ENCODE measurements at regions not wholly inside any gene's neighbourhood (a gene's known extent, or its start where the extent isn't known, plus 50 kb on each side); places are given as distances from the start of the nearest gene placed in this dataset.
"Not testable (repeated sequence)": the region's sequence is repeated elsewhere in the genome, so short reads cannot be mapped to it uniquely, and the experiment has no call there.

GRCh38 chr3:146739203-146739671, 134.1 kb upstream of the PLSCR5 start:
- no peak for DNase-seq

- no peak for DNase-seq
Measured at GRCh38 chr3:146732325-146732724, 127.2 kb upstream of the PLSCR5 start.

DNA sequence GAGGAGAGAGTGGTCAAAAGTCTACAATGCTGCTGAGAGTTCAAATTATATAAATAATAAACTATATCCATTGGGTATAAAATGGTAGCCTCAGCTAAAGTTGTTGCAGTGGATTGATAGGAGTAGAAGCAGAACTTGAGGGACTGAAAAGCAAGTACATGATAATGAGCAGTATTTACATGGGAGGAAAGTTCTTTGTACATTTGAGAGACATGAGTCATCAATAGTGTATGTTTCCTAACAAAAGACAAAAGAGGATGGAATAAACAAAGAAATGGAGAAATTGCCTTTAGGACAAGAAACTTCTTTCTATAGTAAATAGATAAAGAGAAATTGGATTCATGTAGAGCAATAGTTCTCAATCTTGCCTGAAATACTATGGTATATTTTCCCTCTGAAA, 110.0 kb upstream of the PLSCR5 start:
- no peak for DNase-seq

- no peak for DNase-seq
Measured at GRCh38 chr3:146712806-146713205, 107.7 kb upstream of the PLSCR5 start.

GRCh38 chr3:146709969-146710368, 104.8 kb upstream of the PLSCR5 start:
- DNase-seq = no peak

DNA sequence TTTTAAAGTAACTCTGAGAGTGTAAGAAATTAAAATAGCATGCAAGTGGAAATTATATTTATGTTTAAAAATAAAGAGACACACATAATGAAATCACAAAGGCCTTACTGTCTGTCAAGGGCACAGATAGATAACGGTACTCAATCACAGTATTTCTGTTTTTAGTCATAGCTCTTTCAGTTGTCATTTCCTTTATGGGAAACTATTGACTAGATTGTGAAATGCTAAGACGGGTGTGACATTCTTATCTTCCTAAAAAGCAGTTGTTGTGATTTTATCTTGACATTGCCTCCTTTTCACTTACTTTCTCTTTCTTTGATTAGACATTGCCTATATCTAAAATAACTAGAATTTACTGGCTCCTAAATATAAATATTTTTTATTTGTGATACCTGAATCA, 100.1 kb upstream of the PLSCR5 start:
- no peak for DNase-seq

DNA sequence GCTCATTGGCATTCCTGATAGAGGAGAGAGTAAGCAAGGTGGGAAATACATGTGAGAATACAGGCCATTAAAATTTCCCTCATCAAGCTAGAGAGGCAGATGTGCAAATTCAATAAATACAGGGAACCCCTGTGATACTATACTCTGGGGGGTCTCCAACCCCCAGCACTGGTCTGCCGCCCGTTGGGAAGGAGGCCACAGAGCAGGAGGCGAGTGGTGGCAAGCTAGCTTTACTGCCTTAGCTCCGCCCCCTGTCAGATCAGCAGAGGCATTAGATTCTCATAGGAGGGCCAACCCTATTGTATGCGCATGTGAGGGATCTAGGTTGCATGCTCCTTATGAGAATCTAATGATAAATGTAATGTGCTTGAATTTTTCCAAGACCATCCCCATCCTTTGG, 97.1 kb upstream of the PLSCR5 start:
- no peak for DNase-seq

GRCh38 chr3:146701246-146701645, 96.1 kb upstream of the PLSCR5 start:
- no peak for DNase-seq

DNA sequence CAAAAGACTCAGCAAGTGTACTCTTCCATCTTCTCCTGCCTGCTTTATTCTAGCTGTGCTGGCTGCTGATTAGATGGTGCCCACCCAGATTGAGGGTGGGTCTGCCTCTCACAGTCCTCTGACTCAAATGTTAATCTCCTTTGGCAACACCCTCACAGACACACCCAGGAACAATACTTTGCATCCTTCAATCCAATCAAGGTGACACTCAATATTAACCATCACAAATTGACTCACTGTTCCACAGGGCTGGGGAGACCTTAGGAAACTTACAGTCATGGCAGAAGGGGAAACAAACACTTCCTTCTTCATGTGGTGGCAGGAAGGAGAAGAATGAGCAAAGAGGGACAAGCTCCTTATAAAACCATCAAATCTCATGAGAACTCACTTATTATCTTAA, 94.9 kb upstream of the PLSCR5 start:
- DNase-seq = not testable (repeated sequence)

DNA sequence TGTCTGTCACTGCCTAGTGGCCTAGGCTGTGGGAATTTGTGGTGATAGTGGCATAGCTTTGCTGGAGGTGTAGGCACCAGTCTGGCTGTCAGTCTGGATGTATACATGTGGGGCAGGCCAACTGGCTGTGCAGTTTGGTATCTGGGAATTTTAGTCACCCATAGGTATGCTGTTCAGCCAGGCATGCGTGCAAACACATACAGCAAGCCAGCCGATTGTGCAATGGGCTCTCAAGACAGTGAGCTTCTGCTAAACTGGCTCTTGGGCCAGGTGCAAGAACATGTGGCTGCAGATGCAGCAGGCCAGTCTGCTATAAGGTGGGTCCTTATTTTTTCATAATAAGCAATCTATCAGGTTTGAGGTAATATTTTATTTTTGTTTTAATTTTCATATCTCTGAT, 87.1 kb upstream of the PLSCR5 start:
- DNase-seq = no peak

DNA sequence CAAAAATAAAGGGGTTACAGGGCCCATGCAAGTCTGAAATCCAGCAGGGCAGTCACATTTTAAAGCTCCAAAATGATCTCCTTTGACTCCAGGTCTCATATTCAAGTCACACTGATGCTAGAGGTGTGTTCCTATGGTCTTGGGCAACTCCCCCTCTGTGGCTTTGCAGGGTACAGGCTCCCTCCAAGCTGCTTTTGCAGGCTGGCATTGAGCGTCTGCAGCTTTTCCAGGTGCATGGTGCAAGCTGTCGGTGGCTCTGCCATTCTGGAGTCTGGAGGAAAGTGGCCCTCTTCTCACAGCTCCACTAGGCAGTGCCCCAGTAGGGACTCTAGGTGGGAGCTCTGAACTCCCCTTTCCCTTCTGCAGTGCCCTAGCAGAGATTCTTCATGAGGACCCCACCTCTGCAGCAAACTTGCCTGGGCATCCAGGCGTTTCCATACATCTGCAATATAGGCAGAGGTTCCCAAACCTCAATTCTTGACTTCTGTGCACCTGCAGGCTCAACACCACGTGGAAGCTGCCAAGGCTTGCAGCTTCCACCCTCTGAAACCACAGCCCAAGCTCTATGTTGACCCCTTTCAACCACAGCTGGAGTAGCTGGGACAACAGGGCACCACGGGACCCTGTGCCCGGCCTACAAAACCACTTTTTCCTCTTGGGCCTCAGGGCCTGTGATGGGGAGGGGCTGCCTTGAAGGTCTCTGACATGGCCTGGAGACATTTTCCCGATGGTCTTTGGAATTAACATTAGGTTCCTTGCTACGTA, 80.1 kb upstream of the PLSCR5 start:
- DNase-seq = no peak

DNA sequence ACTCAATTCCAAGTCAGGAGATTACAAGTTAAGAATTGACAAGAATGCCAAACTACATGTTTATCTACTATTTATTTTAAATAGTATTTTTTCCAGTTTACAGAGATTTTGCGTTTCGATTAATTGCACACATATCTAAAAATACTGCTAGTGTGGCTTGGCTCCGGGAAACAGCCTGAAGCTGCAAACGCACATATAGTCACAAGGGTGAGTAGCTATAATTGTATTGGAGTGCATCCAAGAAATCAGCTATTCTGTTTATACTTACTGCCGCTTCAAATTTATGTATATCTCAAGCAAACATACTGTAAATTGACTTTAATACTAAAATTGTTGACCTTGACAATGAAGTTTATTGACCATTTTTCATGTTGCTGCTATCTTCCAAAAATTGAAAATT, 77.0 kb upstream of the PLSCR5 start:
- no peak for DNase-seq

DNA sequence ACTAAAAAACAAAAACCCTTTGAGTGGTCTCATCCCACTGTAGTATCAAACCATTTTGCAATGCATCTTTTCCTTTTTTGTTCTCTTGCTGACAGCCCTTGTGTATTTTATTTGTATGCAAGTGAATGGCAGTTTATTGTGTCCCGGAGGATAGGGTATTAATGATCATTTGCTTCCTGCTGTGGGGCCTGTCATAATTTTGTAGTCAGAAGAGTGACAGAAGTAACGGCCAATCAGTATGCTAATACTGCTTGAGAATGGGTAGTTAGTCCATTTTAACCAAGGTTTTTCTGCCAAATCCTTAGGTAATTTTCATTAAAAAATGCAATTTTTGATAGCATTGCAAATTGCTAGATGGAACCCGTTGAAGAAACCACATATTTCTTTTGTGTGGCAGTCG, 75.5 kb upstream of the PLSCR5 start:
- DNase-seq = no peak

DNA sequence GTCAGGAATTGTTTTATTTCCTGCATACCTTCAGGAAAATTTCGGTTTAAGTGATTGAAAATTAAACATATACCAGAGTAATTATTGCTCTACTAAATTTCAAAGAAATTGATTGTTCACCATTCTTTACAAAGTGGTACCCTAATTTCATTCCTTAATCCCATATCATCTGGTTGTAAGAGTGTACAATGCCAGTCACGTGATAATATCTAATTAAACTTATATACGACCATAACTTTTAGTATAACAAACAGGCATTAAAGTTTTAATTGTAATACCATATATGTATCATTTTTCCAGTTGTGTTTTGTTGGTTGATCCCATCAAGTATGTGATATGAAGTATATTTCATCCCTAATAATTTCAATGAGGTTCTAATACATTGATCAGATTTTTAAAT, 74.8 kb upstream of the PLSCR5 start:
- DNase-seq = no peak

DNA sequence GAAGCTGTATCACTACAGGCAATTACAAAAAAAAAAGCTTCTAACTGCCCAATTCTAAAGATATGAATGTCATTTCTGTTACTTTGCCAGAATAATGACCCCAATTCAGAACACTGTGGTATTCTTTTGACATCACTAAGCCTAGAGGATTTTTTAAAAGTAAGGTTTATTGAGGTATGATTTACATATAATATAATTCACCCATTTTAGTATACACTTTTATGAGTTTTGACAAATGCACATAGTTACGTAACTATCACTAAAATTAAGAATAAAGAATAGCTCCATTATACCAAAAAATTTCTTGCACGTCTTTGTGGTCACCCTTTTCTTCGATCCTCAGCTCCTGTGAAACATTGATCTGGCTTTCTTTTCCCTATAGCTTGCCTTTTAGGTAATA, 74.0 kb upstream of the PLSCR5 start:
- no peak for DNase-seq

DNA sequence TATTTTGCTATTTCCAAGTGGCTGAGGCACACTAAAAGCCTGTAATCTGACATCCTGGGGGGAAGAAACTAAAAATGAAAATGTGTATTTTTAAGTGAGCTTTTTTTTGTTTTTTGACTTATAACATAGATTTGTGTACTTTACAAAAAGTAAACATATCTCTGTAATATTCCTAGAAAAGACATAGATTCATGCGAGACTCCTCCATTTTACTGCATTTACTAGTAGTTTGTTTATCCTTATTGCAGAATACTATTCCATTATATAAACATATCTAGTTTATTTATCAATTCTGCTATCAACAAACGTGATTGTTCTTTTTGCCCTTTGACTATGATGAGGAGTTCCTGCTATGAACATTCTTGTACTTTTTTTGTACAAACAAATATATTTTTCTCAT, 67.8 kb upstream of the PLSCR5 start:
- no peak for DNase-seq

GRCh38 chr3:146664403-146664802, 59.3 kb upstream of the PLSCR5 start:
- DNase-seq = no peak

- DNase-seq = no peak
Measured at GRCh38 chr3:146658841-146659240, 53.7 kb upstream of the PLSCR5 start.

- no peak for DNase-seq
Measured at GRCh38 chr3:146655333-146655996, 50.3 kb upstream of the PLSCR5 start.
